Ovary (tissue), 3 donors: ENCODE measurements at regions not wholly inside any gene's neighbourhood (a gene's known extent, or its start where the extent isn't known, plus 50 kb on each side); places are given as distances from the start of the nearest gene placed in this dataset.

Experiments used
- CTCF ChIP-seq, 3 donors: fragments of 450-650 bp in 2 of 3; fragments of 200-600 bp in 1 of 3; IDR thresholded peaks; one replicate each; pipeline versions ENCODE4 v1.5.1 to v1.8.0; 2016 to 2022; ENCODE audit warnings: antibody characterized with exemption in 3 of 3, mild to moderate bottlenecking in 1 of 3
- EP300 ChIP-seq: sonication (generic); formaldehyde crosslinking; IDR thresholded peaks from one replicate; pipeline ENCODE4 v1.6.1; 2017; ENCODE audit warnings: antibody characterized with exemption
- POLR2A ChIP-seq: fragments of 450-650 bp; IDR thresholded peaks from one replicate; pipeline ENCODE4 v1.6.1; 2017; ENCODE audit warnings: antibody characterized with exemption, mild to moderate bottlenecking, moderate library complexity
- donor health status: DM: no; HTN: no; CAD: no.

GRCh38 chr5:98110282-98110691 lies 663.2 kb upstream of the RGMB start:
- no peak for TF ChIP-seq CTCF (IDR thresholded peaks at IDR 0.05)
- no peak for TF ChIP-seq POLR2A
- TF ChIP-seq EP300: no peak
